HCT116 (cell line): ENCODE measurements at regions not wholly inside any gene's neighbourhood (a gene's known extent, or its start where the extent isn't known, plus 50 kb on each side); places are given as distances from the start of the nearest gene placed in this dataset.

Experiments
- ATAC-seq: fragments of 200-7000 bp; cut with Tn5 transposase; 2 replicates; pipeline ENCODE4 v1.9.1; 2020; ENCODE audit warnings: mild to moderate bottlenecking, moderate library complexity
- BruUV-seq: library from RNA; stranded (reverse); fragments of 400-500 nt; replicated peaks from 2 replicates; lab custom pipeline; 2021; lab: Mats Ljungman, UMichigan
- CTCF ChIA-PET: fragments of 300-600 bp; sonication (Branson Sonifier 250); formaldehyde crosslinking; loops from one replicate; lab custom pipeline; 2021; ENCODE audit warnings: antibody characterized with exemption; lab: Charles Lee
- POLR2A ChIA-PET: fragments of 300-600, 350-600 bp; sonication (Branson Sonifier 250); formaldehyde crosslinking; loops from one replicate; lab custom pipeline; 2021; ENCODE audit warnings: antibody characterized with exemption; lab: Charles Lee
- RAD21 ChIA-PET, 2 experiments: fragments of 300-600 bp; sonication (Branson Sonifier 250); formaldehyde crosslinking; loops; one replicate each; lab custom pipeline; 2023; ENCODE audit warnings: low total read pairs in 2 of 2; ENCODE audit not compliant: uncharacterized antibody in 2 of 2, unreplicated experiment in 2 of 2, low non-redundant PET in 1 of 2; lab: Charles Lee
- DNase-seq: peaks from one replicate; pipeline ENCODE4 v3.0.0-alpha.2; 2010; ENCODE audit warnings: low read depth, low spot score
- H2AFZ ChIP-seq: fragments of 200-600 bp; shearing (Covaris generic), sonication (generic); 2 replicates; pipeline ENCODE4 v1.6.1; 2017; ENCODE audit warnings: low read depth, mixed run types, mixed read lengths, antibody characterized with exemption, low read length; ENCODE audit not compliant: poor library complexity, severe bottlenecking
- H3K27ac ChIP-seq: 2 replicates; pipeline ENCODE4 v1.5.1; 2012; ENCODE audit warnings: low read depth, low read length
- H3K27me3 ChIP-seq: fragments of 200-600 bp; sonication (generic); 2 replicates; pipeline ENCODE4 v1.6.1; 2016; ENCODE audit warnings: mixed run types, low read length, mixed read lengths; ENCODE audit not compliant: insufficient read depth
- H3K36me3 ChIP-seq, 2 experiments: fragments of 200-500 bp in 1 of 2; fragments of 200-600 bp in 1 of 2; sonication (Bioruptor generic) in 1 of 2; sonication (generic) in 1 of 2; 2 replicates each; pipeline versions ENCODE4 v1.5.1 to v1.6.1; 2014 to 2016; ENCODE audit warnings: low read length in 2 of 2, inconsistent platforms in 1 of 2, mixed read lengths in 1 of 2, mixed run types in 1 of 2; ENCODE audit not compliant: insufficient read depth in 2 of 2, control insufficient read depth in 1 of 2
- H3K4me1 ChIP-seq, 2 experiments: fragments of 200-600 bp in 1 of 2; sonication (generic) in 1 of 2; 2 replicates each; pipeline versions ENCODE4 v1.5.1 to v1.6.1; 2012 to 2017; ENCODE audit warnings: low read length in 2 of 2, inconsistent platforms in 1 of 2, mild to moderate bottlenecking in 1 of 2, mixed read lengths in 1 of 2, mixed run types in 1 of 2, moderate library complexity in 1 of 2; ENCODE audit not compliant: insufficient read depth in 2 of 2, control insufficient read depth in 1 of 2
- H3K4me2 ChIP-seq: fragments of 200-600 bp; sonication (generic); 2 replicates; pipeline ENCODE4 v1.6.1; 2017; ENCODE audit warnings: mixed run types, low read length, mixed read lengths
- H3K4me3 ChIP-seq, 2 experiments: fragments of 200-600 bp in 1 of 2; sonication (generic) in 1 of 2; replicated peaks in 1 of 2; 2 replicates each; pipeline ENCODE4 v1.5.1; 2011 to 2016; ENCODE audit warnings: low read length in 2 of 2, control low read depth in 1 of 2, low read depth in 1 of 2, mild to moderate bottlenecking in 1 of 2, mixed read lengths in 1 of 2, mixed run types in 1 of 2
- H3K79me2 ChIP-seq: fragments of 200-600 bp; sonication (generic); 2 replicates; pipeline ENCODE4 v1.6.1; 2017; ENCODE audit warnings: mild to moderate bottlenecking, mixed run types, low read length, moderate library complexity, mixed read lengths; ENCODE audit not compliant: insufficient read depth
- H3K9ac ChIP-seq: fragments of 200-600 bp; sonication (generic); 2 replicates; pipeline ENCODE4 v1.6.1; 2016; ENCODE audit warnings: low read length, mixed read lengths
- H3K9me2 ChIP-seq: fragments of 200-600 bp; sonication (generic), shearing (Covaris generic); 2 replicates; pipeline ENCODE4 v1.6.1; 2017; ENCODE audit warnings: mixed run types, mild to moderate bottlenecking, moderate library complexity; ENCODE audit not compliant: insufficient read depth
- H3K9me3 ChIP-seq, 2 experiments: fragments of 200-500 bp in 1 of 2; fragments of 200-600 bp in 1 of 2; sonication (Bioruptor generic) in 1 of 2; sonication (generic) in 1 of 2; 2 replicates each; pipeline ENCODE4 v1.6.1; 2014 to 2017; ENCODE audit warnings: low read length in 2 of 2, mixed read lengths in 2 of 2, inconsistent platforms in 1 of 2, low read depth in 1 of 2, mild to moderate bottlenecking in 1 of 2, mixed run types in 1 of 2, moderate library complexity in 1 of 2; ENCODE audit not compliant: control insufficient read depth in 1 of 2, insufficient read depth in 1 of 2
- H4K20me1 ChIP-seq: fragments of 200-600 bp; sonication (generic), shearing (Covaris generic); 2 replicates; pipeline ENCODE4 v1.6.1; 2017; ENCODE audit warnings: mixed run types, mild to moderate bottlenecking, moderate library complexity; ENCODE audit not compliant: insufficient read depth
- CBX3 ChIP-seq: IDR thresholded peaks from 2 replicates; pipeline ENCODE4 v1.6.1; 2012; ENCODE audit warnings: low read depth
- ELF1 ChIP-seq: IDR thresholded peaks from 2 replicates; pipeline ENCODE4 v1.6.1; 2012; ENCODE audit warnings: low read depth, borderline replicate concordance
- EZH2phosphoT487 ChIP-seq: fragments of 200-600 bp; IDR thresholded peaks from 2 replicates; pipeline ENCODE4 v1.6.1; 2018; ENCODE audit warnings: antibody characterized with exemption, borderline replicate concordance
- JUND ChIP-seq: IDR thresholded peaks from 2 replicates; pipeline ENCODE4 v1.6.1; 2012
- POLR2A ChIP-seq: IDR thresholded peaks from 2 replicates; pipeline ENCODE4 v1.7.0; 2011; ENCODE audit warnings: borderline replicate concordance; ENCODE audit not compliant: insufficient read depth, insufficient read length; ENCODE audit errors: extremely low read depth
- POLR2AphosphoS5 ChIP-seq: IDR thresholded peaks from 2 replicates; pipeline ENCODE4 v1.6.1; 2011; ENCODE audit warnings: mild to moderate bottlenecking, low read depth, low read length, moderate library complexity
- REST ChIP-seq: IDR thresholded peaks from 2 replicates; pipeline ENCODE4 v1.6.1; 2012; ENCODE audit warnings: low read depth
- SIN3A ChIP-seq: IDR thresholded peaks from 2 replicates; pipeline ENCODE4 v1.6.1; 2012; ENCODE audit warnings: low read depth
- SP1 ChIP-seq: IDR thresholded peaks from 2 replicates; pipeline ENCODE4 v1.6.1; 2012; ENCODE audit warnings: low read depth
- SRF ChIP-seq: IDR thresholded peaks from 2 replicates; pipeline ENCODE4 v1.6.1; 2012; ENCODE audit warnings: low read depth
- TCF7L2 ChIP-seq: IDR thresholded peaks from 2 replicates; pipeline ENCODE4 v1.7.0; 2011; ENCODE audit warnings: borderline replicate concordance, inconsistent platforms; ENCODE audit not compliant: insufficient read depth, insufficient read length; ENCODE audit errors: extremely low read depth
- ZBTB33 ChIP-seq: IDR thresholded peaks from 2 replicates; pipeline ENCODE4 v1.6.1; 2011; ENCODE audit warnings: mild to moderate bottlenecking, low read length, moderate library complexity; ENCODE audit not compliant: insufficient replicate concordance; ENCODE audit errors: extremely low read depth
- ZFX ChIP-seq: fragments of 450-650 bp; IDR thresholded peaks from 2 replicates; pipeline ENCODE4 v1.6.1; 2017
- ZNF274 ChIP-seq: fragments of 200-500 bp; sonication (Bioruptor generic); IDR thresholded peaks from 2 replicates; pipeline ENCODE4 v1.6.1; 2014; ENCODE audit warnings: mild to moderate bottlenecking, low read depth, low read length, inconsistent platforms
- intact Hi-C: fragments of 100-400 bp; cut with micrococcal nuclease; formaldehyde crosslinking; loops from 2 replicates; pipeline ENCODE4 v1.10.0; 2022

GRCh38 chr1:82215056-82215852 is 414.5 kb downstream of the ADGRL2 start:
- no peak overlapping the region for H2AFZ ChIP-seq
- intact Hi-C loops, result no loop called here
- no peaks in the 10 kb centered on the region for H3K9me2 ChIP-seq
- no peak overlapping the region for H3K9ac ChIP-seq
- POLR2A ChIA-PET, result no interaction called here
- ATAC-seq, result no peak
- peaks cover 0 to 7% of the 10 kb centered on the region in 2 experiments; a peak in 2 of 4 replicates for H3K9me3 ChIP-seq
- H3K4me1 ChIP-seq, result no peaks in the 10 kb centered on the region
- no peak overlapping the region for H3K27ac ChIP-seq
- no peaks in the 10 kb centered on the region for H3K79me2 ChIP-seq
- H4K20me1 ChIP-seq, result no peaks in the 10 kb centered on the region
- no peak overlapping the region for H3K4me3 ChIP-seq
- TF ChIP-seq SIN3A, result no peak
- DNase-seq, result no peak
- RAD21 ChIA-PET, result no interaction called here
- H3K4me2 ChIP-seq, result no peak overlapping the region
- H3K36me3 ChIP-seq, result no peaks in the 10 kb centered on the region
- no TSS peak for BruUV-seq
- CTCF ChIA-PET, result no interaction called here
- no peaks in the 10 kb centered on the region for H3K27me3 ChIP-seq

GRCh38 chr1:82214606-82215005 is 413.9 kb downstream of the ADGRL2 start:
- intact Hi-C loops, result no loop called here
- TF ChIP-seq TCF7L2, result no peak
- no peak for TF ChIP-seq SRF
- no peak for TF ChIP-seq REST
- no peak for TF ChIP-seq ELF1
- TF ChIP-seq CBX3, result no peak
- TF ChIP-seq ZFX, result no peak
- no peak for TF ChIP-seq EZH2phosphoT487
- no peak for TF ChIP-seq POLR2AphosphoS5
- no peak for TF ChIP-seq ZNF274
- TF ChIP-seq ZBTB33, result no peak
- no peak for TF ChIP-seq SP1
- TF ChIP-seq SIN3A, result no peak
- no peak for TF ChIP-seq JUND
- TF ChIP-seq POLR2A, result no peak

More at GRCh38 chr1:82214606-82215005, 413.9 kb downstream of the ADGRL2 start:
- no peak overlapping the region for H3K4me2 ChIP-seq
- RAD21 ChIA-PET, result no interaction called here
- peaks cover 0 to 7% of the 10 kb centered on the region in 2 experiments; a peak in 2 of 4 replicates for H3K9me3 ChIP-seq
- no peaks in the 10 kb centered on the region for H3K27me3 ChIP-seq
- H3K4me3 ChIP-seq, result no peak overlapping the region
- BruUV-seq, result no TSS peak
- H3K79me2 ChIP-seq, result no peaks in the 10 kb centered on the region
- CTCF ChIA-PET, result no interaction called here
- no peaks in the 10 kb centered on the region for H3K36me3 ChIP-seq
- no peak overlapping the region for H3K9ac ChIP-seq
- H3K4me1 ChIP-seq, result no peaks in the 10 kb centered on the region
- no peak for DNase-seq
- H2AFZ ChIP-seq, result no peak overlapping the region
- POLR2A ChIA-PET, result no interaction called here
- H4K20me1 ChIP-seq, result no peaks in the 10 kb centered on the region
- H3K27ac ChIP-seq, result no peak overlapping the region
- no peak for ATAC-seq
- H3K9me2 ChIP-seq, result no peaks in the 10 kb centered on the region
